Muscle of back (tissue), 3 donors: ENCODE measurements at regions not wholly inside any gene's neighbourhood (a gene's known extent, or its start where the extent isn't known, plus 50 kb on each side); places are given as distances from the start of the nearest gene placed in this dataset.

Experiments used
- DNase-seq, 3 donors: peaks; one replicate each; pipeline versions ENCODE4 v3.0.0 to v3.0.0-alpha.2; 2013

DNA sequence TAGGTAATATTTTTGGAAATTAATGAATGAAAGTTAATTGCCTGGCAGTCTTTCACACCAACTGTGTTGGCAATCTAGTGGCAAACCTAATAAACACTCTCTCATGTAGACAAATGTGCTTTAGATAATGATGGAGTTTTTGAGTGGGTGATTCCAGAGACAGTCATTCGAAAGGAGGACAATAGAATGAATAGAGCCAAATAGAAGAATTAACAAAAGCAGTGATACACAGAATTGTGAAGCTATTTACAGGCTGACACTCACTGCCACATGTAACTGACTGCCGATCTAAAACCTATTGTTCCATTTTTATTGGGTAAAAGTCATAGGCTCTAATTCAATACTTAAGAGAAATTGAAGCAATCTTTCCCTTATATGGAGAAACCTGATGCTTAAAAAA is 338.5 kb downstream of the PCDH7 start:
- no peak for DNase-seq

DNA sequence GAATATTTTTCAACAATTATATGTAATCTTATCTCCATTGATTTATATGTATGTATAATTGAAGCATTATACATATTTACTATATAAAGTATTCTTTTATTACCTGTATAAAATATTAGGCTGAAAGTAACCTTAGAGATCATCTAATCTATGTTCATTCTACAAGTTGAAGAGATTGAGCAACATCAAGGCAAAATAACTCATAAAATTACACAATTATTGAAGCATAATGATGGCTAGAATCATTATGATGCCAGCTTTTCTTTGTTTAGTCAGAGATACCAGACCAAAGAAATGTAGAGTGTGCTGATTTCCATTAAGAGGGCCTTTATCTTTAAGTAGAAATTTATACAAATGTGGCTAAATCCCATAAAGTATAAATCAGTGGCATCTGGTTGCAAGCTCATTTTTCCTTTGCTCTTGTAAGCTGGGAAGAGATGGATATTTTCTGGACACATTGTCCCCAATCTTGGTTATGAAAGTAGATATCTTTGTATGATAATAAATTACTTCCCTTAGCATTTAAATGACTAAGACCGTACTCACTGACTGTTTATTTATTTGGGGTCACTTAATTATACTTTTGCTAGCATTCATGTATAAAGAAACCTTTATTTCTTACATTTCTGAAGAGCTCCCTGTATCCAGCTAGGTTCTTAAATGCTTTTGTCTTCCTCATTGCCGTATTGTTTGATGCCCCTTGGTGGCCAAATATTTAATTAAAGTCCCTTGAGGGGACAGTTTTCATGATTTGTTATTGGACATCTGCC is 339.8 kb downstream of the PCDH7 start:
- no peak for DNase-seq

DNA sequence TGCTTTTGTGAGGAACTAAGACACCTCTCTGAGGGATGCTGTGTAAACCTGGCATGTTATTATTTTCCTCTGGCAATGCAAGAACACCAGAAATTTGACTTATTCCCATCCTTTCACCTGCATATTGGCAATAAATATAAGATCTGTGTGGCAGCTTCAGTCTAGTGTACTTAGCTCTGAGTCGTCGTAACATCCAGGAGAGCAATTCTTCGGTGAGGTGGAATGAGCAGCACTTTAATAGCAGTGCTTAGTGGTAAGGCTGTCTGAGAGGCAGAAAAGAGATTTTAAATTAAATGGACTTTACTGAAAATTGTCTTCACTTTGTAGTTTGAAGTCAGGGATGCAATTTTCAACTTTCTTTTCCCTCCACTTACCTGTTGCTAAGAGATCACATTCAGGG is 344.9 kb downstream of the PCDH7 start:
- DNase-seq = no peak

DNA sequence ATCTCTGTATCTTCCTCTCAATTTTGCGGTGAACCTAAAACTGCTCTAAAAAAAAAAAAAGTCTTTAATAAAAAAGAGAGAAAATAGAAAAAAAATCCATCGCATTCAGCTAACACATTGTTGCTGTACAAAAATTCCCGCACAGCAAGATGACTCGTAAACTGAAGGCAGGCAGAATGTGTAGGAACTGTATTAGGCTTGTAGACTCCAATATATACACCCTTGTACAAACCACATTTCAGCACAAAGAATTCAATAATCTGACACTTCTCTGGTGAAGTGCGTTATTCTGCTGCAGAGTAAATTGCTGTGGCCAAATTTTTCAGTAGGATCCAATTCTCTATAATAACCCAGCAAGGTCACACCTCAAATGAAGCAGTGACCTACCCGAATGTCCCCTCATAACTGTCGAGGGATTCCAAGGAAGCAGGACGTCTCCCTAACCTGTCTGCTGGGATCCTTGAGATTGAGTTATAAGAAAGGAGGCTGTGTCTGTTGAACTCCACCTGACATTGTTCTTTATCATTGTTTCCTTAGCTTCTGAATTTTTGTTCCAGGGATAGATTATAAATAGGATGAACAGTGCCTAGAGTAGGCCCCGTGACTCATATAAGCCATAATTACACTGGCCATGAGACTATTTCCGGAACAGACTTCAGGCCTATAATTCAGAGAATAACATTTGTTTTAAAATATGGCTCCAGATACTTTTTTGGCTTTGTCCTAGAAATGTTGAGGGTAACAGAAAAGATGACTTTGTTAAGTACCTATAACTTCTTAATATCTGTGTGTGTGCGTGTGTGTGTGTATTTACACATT is 348.3 kb downstream of the PCDH7 start:
- DNase-seq = no peak

DNA sequence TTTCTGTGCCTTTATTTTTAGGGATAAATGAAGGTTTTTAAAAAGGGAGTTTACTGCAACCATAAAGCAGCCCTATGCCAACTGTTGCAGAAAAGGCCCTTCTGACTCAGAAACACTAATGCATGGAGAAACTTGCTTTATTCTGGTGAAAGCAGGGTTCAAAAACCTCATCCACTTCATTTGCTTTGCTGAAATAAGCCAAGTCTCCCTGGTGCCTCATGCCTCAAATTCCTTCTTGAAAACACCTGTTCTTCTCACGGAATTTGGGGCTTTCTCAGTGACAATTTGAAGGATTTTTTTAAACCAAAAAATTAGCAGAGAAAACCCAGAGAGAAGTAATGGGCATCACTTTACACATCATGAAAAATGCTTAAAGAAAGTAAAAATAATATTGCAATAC is 349.0 kb downstream of the PCDH7 start:
- no peak for DNase-seq

DNA sequence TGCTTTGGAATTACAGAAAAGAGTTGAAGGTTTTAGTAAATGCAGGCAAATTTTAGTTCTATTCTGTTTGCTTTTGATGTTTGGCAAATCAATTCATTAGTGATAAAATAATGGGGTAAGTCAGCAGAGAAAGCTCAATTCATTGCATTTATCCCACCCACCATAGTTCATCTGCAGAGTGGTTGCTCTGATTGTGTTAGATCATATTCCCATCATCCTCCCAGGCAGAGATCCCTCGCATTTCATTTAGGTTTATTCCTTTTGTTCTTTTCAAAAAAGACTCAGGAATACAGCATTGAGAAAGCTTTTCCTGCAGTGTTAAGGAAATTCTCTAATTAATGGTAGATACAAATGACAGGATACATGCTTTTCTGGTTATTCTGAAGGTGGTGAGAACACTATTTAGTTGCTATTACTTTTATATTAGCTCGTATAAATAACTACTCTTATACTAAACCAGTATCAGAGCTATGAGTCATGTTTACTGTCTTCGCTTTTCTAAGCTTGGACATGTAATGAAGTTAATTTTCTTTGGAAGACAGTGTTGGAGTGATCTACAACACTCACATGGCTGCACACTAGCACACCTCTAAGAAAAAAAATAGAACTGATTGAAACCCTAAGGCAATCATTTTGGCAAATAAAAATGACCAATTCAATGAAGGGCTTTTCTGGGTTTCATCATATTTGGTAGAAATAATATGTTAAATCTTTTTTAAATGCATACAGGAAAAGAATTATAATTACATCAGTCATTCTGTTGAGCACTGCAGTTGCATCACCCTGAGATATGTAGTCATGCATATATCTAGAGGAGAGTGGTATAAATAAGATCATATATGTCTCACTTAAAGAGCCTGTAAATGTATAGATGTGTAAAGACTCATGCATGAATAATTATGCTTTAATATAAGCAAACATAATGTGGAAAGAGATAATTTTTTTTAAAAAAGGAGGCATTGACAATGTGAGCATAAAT is 351.6 kb downstream of the PCDH7 start:
- DNase-seq = no peak

DNA sequence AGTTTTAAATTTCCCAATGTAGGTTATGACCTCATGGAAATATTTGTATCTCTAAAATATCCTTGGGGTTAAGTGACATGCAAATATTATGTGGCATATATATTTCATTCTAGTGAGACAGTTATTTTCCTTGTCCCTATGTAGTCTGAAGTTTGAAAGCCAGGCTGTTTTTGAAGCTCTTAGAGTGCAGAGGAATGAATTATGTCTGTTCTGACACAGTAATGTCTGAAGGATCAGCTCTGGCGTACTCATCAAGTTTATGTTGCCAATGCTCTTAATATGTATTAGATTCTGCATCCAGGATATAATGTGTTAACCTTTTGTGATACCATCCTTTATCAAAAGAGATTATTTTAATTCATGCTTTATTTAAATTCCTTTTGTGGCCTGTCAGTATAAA is 355.8 kb downstream of the PCDH7 start:
- DNase-seq = no peak

DNA sequence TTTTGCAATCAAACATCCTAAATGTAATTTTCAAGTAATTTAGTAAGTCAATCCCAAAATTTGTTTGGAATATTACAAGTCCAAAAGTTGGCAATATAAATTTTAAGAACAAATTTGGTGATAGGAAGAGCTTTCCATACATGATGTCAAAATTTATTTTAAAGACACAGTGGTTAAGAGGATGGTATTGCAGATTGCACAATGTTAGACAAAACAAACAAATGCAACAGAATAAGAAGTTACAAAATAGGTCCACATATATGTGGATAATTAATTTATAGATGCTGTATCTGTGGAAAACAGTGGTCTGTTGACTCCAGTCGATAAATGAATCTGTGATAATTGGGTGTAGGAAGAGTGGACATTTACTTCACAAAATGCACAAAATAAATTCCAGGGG is 358.5 kb downstream of the PCDH7 start:
- no peak for DNase-seq

DNA sequence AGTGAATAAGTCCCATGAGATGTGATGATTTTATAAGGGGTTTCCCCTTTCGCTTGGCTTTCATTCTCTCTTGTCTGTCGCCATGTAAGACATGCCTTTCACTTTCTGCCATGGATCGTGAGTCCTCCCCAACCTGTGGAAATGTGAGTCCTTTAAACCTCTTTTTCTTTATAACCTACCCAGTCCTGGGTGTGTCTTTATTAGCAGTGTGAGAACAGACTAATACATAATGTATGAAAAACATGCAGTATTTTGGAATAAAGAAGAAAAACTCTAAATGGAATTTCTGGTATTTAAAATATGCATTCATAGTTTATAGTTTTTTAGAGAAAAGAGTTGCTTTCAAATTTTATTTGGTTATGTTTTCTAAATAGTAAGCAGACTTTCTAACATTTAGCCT is 360.7 kb downstream of the PCDH7 start:
- no peak for DNase-seq

DNA sequence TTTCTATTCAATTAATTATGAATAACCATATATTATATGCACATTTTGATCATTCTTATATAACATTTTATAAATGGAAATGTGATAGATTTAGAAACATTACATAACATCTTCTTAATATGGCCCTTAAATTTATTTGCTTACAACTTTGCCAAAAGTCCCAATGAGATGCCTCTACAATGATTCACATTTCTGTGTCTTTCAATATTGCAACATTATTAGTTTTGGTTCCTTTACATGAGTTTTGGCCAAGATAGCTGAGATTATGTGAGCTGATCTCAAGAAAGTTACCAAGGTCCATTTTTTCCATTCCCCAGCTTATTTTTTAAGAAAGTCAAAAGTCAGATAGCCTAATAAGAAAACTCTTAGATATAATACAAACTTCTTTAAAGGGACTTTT is 361.2 kb downstream of the PCDH7 start:
- DNase-seq = peak in 2 of 3 donors; percentile 27 to 36

DNA sequence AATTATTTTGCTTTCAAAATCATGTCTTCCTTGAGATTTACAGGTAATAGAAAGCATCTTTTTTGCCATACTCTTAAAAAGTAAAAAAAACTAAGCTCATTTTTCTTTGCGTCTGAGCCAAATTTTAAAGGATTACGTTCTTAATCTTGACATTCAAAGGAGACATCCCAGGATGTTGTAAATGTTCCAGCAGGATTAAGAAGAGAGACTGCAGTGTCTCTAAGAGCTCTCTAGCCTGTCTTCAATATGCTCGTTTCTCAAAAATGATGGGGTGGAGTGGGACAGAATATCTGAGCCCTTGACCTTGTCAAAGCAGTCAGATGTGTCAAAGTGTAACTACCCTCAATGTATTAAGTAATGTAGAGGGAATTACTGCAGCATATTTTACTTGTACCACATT is 363.3 kb downstream of the PCDH7 start:
- no peak for DNase-seq

DNA sequence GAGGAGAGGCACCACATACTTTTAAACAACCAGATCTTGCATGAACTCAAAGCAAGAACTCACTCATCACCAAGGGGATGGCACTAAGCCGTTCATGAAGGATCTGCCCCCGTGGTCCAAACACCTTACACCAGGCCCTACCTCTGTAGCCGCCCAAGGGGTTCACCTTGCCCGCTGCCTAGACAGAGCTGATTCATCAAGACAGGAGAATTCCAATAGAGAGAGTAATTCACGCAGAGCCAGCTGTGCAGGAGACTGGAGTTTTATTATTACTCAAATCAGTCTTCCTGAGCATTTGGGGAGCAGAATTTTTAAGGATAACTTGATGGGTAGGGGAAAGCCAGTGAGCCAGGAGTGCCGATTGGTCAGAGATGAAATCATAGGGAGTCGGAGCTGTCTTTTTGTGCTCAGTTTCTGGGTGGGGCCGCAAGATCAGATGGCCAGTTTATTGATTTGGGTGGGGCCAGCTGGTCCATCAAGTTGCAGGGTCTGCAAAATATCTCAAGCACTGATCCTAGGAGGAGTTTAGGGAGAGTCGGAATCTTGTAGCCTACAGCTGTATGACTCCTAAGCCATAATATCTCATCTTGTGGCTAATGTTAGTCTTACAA is 364.7 kb downstream of the PCDH7 start:
- no peak for DNase-seq

DNA sequence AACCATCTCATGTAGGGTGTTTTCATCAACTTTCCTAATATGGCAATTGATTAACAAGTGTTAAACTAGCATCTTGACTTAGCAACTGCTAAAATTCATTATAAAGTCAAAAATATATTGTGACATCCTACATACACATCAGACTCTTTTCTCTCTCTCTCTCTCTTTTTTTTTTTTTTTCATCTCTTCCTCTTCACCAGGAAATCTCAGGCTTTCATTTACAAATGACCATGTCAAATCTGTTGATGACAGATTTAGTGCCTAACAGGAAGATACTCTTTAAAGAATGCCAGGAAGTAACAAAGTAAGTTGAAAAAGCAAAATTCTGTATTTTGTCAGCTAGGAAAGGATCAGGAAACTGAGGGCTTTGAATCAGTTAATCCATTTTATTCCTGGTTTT is 365.5 kb downstream of the PCDH7 start:
- DNase-seq = no peak

DNA sequence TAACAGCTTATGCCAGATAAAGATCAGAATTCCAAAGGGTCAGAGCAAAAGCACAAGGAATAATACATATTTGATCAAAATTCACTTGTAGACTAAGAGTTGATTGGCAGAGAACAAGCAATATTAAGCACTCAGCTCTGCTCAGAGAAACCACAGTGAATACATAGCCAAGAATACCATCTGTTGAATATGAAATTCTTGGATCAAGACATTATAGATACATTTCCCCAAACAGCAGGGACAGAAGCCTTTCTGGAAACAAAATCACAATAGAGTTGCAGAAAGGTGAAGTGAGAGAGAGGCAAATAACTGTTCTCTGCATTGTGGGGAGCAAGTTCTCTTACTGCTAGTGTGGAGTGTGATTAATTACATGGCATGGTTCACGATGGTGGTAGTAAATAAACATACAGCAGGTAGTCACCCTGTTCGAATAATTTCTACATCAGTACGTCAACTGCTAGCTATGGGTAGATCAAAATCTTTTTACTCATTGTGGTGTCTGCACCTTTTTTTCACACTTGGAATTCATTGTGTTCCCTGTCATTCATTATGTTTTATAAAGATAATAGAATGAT is 366.7 kb downstream of the PCDH7 start:
- peak in 1 of 3 donors; percentile 41 for DNase-seq

DNA sequence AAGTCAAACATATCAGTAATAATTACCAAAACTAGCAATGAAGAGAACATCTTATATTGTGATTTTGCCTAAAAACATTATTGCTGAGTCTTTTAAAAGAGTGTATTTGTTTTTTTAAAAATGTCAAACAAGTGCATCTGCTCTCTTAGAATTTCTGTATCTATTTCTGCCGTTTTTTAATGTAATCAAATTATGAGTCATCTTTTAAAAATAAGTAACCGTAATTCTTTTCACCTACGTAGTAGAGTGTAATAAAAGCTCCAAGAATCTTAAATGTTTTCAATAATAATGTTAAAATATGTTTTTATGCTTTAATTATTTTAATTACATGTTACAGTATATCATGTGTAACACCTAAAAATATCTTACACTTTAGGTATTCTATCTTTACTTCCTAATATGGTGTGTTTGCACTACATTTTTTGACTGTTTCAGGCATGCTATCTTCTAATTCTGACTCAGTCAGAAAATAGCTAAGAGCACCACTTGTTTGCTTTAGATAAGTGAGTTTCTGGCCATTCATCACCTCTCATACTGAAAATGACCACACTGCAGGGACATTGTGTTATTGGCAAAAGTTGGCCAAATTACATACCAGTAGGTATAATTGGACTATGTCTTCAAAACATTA is 368.5 kb downstream of the PCDH7 start:
- no peak for DNase-seq

DNA sequence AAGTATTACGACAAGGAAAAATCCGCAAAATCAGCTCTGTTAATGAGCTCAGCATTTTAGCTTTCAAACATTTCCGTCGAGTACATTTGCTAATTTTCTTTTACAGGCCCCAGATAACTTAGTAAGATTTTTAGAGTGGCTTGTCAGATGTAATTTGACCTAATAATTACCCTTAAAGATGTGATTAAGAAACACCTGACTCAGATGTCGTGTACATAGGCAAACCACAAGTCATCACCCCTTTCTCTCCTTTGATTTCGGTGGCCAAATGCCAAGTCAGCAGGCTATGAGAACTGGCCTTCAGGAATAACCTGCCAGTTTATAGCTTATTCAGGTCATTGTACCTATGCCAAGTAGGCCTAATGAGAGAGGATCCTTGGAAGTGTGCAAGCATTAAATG is 369.6 kb downstream of the PCDH7 start:
- peak in 1 of 3 donors; percentile 31 for DNase-seq

DNA sequence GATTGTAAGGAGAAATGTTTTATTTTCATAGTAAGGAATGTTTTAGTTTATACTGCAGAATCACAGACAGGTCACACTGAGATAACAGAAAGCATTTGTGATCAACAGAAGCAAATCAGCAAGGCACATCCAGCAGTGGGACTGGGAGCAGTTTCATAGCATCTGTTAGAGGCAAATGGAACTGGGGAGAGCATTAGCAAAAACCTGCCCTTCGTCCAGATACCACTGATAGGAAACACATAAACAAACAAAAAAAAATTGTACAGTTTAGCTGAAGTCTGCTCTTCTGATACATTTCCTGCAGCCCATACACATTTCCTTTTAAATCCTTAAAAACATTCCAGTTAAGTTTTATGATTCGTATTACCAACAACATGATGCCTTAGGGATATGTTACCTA is 374.3 kb downstream of the PCDH7 start:
- DNase-seq = no peak

DNA sequence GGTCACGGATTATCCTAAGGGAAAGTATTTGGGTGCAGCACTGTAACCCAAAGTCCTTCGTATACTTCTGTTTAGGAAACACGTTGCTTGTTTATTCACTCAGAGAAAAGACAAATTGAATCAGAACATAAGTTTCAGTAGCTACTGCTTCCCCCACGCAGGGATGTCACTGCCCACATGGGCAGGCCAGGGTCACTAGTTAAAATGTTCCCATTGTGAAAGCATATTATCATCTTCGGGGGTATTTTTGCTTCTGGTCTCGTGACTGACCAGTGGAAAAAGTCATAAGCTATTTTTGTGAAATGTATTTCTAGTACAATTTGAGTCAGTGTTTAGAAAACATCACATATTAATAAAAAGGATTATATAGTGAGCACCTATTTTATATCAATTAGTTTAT is 377.8 kb downstream of the PCDH7 start:
- DNase-seq = no peak

DNA sequence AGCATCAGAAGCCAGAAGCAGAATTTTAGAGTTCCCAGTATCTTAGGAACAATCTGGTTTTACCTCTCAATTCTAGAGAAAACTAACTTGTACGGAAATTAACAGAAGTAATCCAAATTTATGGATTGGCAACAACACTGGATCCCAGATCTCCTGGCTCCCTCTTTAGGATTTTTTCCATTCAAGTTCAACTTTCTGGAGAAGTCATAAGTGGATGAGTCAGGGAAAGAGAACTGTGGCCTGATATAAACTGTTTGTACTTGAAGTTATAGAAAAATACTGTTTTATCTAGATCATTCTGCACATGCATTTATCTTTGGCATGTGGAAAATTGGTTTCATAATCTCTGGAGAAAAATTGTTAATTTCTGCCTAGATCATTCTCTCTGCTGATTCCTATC is 380.4 kb downstream of the PCDH7 start:
- peak in 2 of 3 donors; percentile 19 to 49 for DNase-seq

DNA sequence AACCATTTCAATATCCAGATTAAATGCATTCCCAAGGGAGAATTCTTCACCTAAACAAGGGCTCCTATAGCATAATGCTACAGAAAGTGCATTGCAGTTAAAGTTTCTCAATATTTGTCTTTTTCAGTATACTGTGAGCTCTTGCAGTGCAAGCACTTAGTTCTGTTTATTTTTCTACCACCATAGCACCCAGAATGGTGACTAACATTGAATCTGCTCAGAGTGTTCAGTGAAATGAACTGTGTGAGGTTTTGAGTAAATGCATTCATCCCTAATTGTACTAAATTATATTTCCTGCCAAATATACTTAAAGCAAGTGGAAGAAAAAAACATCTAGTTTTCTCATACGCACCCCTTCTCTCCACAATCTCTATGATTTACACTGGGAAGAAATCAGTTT is 383.9 kb downstream of the PCDH7 start:
- no peak for DNase-seq

DNA sequence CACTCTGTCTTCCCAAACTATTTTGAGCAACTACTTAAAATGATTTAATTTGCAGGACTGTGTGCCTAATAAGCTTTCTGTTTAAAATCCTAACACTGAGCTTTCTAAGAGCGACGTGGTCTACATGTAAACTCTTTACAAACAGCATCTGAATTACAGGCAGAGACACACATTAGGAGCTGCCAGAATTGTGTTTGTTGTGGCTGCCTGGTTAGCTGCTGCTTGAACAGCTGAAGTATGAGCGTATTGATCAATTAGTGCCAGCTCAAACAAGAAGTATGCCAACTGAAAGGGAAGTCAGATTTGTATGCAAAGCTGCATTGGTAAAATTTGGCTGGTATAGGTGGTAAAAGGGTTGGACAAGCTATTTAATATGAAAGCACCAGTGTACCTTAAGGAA is 384.4 kb downstream of the PCDH7 start:
- DNase-seq = no peak
